ENCODE measurements at regions not wholly inside any gene's neighbourhood (a gene's known extent, or its start where the extent isn't known, plus 50 kb on each side); places are given as distances from the start of the nearest gene placed in this dataset.

DNA sequence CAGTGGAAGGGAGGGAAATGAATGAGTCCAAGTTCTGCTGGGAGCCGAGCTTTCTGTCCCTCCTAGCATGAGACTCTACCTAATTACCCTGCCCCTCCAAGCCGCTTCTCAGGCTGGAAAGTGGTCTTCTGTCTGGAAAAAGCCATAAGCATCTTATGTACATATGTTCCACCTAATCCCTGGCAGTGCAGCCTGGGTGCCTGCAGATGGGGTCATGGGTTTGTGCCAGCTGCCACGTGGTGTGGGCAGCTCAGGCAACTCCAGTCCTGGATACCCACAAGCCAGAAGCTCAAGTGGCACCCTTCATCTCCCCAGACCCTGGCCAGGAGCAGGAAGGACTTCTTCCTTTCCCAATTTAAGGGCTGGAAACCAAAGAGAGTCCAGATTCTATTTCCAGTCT lies 253.1 kb downstream of the LY86 start:
- Histone ChIP-seq H3K9me3 (ENCODE audit: control insufficient read depth, low read depth, low read length) (no peaks in the 10 kb centered on the region), H3K23me2 (ENCODE audit: insufficient read length, low read depth, low read length, poor library complexity, severe bottlenecking) (no peaks in the 10 kb centered on the region), H2BK15ac (ENCODE audit: low read depth, low read length) (no peak overlapping the region), H2BK5ac (ENCODE audit: insufficient read length, low read length) (no peak overlapping the region), H3K9ac (ENCODE audit: extremely low read depth, insufficient read length, low read length) (no peak overlapping the region), H3K27ac (ENCODE audit: insufficient read length, low read depth, low read length) (no peak overlapping the region), H4K5ac (ENCODE audit: insufficient read length, low read depth, low read length) (no peak overlapping the region), H3K4me1 (ENCODE audit: insufficient read depth, low read length) (peaks cover 3% of the 10 kb centered on the region; the same call in 1 of the 2 replicates), H2AFZ (ENCODE audit: low read length) (no peak overlapping the region), H2BK12ac (ENCODE audit: insufficient read length, low read depth, low read length) (no peak overlapping the region), H3K4ac (ENCODE audit: low read depth, low read length) (no peak overlapping the region), H2BK20ac (ENCODE audit: low read depth, low read length, poor library complexity, severe bottlenecking) (no peak overlapping the region), H2BK120ac (ENCODE audit: low read depth, low read length, poor library complexity, severe bottlenecking) (no peak overlapping the region), H3T11ph (ENCODE audit: low read length) (no peak overlapping the region), H4K8ac (replicated peaks; ENCODE audit: insufficient read length, low read depth, low read length) (no peak overlapping the region), H2AK5ac (ENCODE audit: insufficient read length, low read length) (no peak overlapping the region), H3K79me1 (ENCODE audit: insufficient read depth, low read depth, low read length, poor library complexity, severe bottlenecking) (no peaks in the 10 kb centered on the region), H3K18ac (ENCODE audit: insufficient read length, low read depth, low read length) (no peak overlapping the region), H4K91ac (ENCODE audit: insufficient read length, low read depth, low read length) (no peak overlapping the region), H3K79me2 (ENCODE audit: insufficient read depth, low read length) (no peaks in the 10 kb centered on the region), H3K56ac (ENCODE audit: insufficient read length, low read depth, low read length) (no peak overlapping the region), H4K20me1 (ENCODE audit: control insufficient read depth, insufficient read depth, insufficient read length) (no peaks in the 10 kb centered on the region), H3K23ac (ENCODE audit: insufficient read length, low read depth, low read length) (no peak overlapping the region), H3K14ac (ENCODE audit: insufficient read depth, low read length) (no peak overlapping the region), H3K27me3 (ENCODE audit: insufficient read depth, low read length) (no peaks in the 10 kb centered on the region), H3K4me2 (ENCODE audit: insufficient read depth, insufficient read length, low read length) (no peak overlapping the region)
- Mint-ChIP-seq H3K36me3 (ENCODE audit: insufficient read depth in 1 of 3, low read depth in 3 of 3) (no peaks in the 10 kb centered on the region; a peak in 1 of 7 replicates), H3K4me3 (no peak overlapping the region), H3K27me3 (ENCODE audit: low read depth) (peaks cover 17% of the 10 kb centered on the region), H3K27ac (no peak overlapping the region), H3K9me3 (peaks cover 2 to 11% of the 10 kb centered on the region in 2 experiments; a peak in 2 of 5 replicates), H3K4me1 (peaks cover 4 to 8% of the 10 kb centered on the region in 2 experiments; a peak in 3 of 4 replicates)
- DNase-seq: no peak
- TF ChIP-seq, protein P1, sequence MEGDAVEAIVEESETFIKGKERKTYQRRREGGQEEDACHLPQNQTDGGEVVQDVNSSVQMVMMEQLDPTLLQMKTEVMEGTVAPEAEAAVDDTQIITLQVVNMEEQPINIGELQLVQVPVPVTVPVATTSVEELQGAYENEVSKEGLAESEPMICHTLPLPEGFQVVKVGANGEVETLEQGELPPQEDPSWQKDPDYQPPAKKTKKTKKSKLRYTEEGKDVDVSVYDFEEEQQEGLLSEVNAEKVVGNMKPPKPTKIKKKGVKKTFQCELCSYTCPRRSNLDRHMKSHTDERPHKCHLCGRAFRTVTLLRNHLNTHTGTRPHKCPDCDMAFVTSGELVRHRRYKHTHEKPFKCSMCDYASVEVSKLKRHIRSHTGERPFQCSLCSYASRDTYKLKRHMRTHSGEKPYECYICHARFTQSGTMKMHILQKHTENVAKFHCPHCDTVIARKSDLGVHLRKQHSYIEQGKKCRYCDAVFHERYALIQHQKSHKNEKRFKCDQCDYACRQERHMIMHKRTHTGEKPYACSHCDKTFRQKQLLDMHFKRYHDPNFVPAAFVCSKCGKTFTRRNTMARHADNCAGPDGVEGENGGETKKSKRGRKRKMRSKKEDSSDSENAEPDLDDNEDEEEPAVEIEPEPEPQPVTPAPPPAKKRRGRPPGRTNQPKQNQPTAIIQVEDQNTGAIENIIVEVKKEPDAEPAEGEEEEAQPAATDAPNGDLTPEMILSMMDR (conservative IDR thresholded peaks at IDR 0.05): no peak
- WGBS (ENCODE audit: extremely low coverage, insufficient read length, low lambda C conversion rate): no CpG with 5 or more reads among the region's 3 CpGs
